ENCODE measurements at regions not wholly inside any gene's neighbourhood (a gene's known extent, or its start where the extent isn't known, plus 50 kb on each side); places are given as distances from the start of the nearest gene placed in this dataset.

GRCh38 chr14:43778570-43778936, 728.5 kb downstream of the FSCB start:
- TF ChIP-seq CTCF (IDR thresholded peaks at IDR 0.05 in 4 of 5, conservative IDR thresholded peaks at IDR 0.05 in 1 of 5) (no peak), POLR2A (IDR thresholded peaks at IDR 0.05) (no peak)

All from gastrocnemius medialis (tissue), 4 donors.